Uterus (tissue), 2 donors: ENCODE measurements at regions not wholly inside any gene's neighbourhood (a gene's known extent, or its start where the extent isn't known, plus 50 kb on each side); places are given as distances from the start of the nearest gene placed in this dataset.

Experiments
- POLR2A ChIP-seq, 2 donors: fragments of 450-650 bp; IDR thresholded peaks; one replicate each; pipeline ENCODE4 v1.6.1; 2016; ENCODE audit warnings: antibody characterized with exemption in 2 of 2, mild to moderate bottlenecking in 1 of 2, moderate library complexity in 1 of 2
- TF ChIP-seq, protein P1 (sequence below), 4 experiments: fragments of 200-600 bp in 2 of 4; fragments of 450-650 bp in 2 of 4; sonication (generic) in 2 of 4; IDR thresholded peaks; one replicate each; pipeline ENCODE4 v1.5.1; 2016 to 2019; ENCODE audit warnings: antibody characterized with exemption in 4 of 4, mild to moderate bottlenecking in 2 of 4, moderate library complexity in 1 of 4

GRCh38 chr20:56724241-56724757 is 95.2 kb downstream of the TFAP2C start:
- TF ChIP-seq, protein P1, sequence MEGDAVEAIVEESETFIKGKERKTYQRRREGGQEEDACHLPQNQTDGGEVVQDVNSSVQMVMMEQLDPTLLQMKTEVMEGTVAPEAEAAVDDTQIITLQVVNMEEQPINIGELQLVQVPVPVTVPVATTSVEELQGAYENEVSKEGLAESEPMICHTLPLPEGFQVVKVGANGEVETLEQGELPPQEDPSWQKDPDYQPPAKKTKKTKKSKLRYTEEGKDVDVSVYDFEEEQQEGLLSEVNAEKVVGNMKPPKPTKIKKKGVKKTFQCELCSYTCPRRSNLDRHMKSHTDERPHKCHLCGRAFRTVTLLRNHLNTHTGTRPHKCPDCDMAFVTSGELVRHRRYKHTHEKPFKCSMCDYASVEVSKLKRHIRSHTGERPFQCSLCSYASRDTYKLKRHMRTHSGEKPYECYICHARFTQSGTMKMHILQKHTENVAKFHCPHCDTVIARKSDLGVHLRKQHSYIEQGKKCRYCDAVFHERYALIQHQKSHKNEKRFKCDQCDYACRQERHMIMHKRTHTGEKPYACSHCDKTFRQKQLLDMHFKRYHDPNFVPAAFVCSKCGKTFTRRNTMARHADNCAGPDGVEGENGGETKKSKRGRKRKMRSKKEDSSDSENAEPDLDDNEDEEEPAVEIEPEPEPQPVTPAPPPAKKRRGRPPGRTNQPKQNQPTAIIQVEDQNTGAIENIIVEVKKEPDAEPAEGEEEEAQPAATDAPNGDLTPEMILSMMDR (IDR thresholded peaks at IDR 0.05), result no peak
- TF ChIP-seq POLR2A (IDR thresholded peaks at IDR 0.05), result no peak
